ENCODE measurements at regions not wholly inside any gene's neighbourhood (a gene's known extent, or its start where the extent isn't known, plus 50 kb on each side); places are given as distances from the start of the nearest gene placed in this dataset.

DNA sequence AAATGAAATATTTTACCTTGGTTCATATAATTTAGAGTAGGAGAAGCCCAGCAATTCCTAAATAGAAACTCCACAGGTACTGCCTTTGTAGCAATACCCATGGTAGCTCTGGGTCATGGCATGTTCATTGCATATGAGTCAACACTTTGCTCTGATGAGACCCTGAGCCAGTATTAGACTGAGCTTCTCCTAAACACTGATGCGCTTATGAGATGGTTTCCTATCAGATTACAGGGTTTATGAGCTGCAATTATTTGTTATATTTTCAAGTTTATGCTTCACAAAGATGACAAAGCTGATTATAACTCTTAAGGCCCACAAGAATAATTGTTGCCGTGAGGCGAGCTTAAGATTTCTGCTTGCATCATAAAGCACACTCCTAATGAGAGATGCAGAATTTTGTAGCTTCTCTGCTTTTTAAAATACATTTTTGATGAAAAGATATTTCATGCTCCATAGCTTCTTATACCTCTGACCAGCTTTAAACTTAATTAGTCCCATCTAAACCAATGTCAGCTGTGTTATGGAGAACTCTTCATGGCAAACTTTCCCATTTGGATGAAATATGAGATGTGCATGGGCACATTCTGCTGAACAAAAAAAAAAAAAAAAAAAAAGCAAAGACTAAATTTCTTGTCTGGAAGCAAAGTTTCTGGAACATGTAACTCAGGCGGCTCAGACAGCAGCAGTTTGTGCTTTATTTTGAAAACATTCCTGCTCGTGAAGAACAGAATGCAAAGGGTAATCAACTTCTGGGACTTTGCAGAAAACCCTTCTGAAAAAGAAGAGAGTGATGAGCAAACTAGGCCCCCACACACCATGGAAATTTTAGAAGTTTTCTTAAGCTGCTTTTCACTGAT lies 162.6 kb downstream of the KCNE4 start:
- TF ChIP-seq, protein P1, sequence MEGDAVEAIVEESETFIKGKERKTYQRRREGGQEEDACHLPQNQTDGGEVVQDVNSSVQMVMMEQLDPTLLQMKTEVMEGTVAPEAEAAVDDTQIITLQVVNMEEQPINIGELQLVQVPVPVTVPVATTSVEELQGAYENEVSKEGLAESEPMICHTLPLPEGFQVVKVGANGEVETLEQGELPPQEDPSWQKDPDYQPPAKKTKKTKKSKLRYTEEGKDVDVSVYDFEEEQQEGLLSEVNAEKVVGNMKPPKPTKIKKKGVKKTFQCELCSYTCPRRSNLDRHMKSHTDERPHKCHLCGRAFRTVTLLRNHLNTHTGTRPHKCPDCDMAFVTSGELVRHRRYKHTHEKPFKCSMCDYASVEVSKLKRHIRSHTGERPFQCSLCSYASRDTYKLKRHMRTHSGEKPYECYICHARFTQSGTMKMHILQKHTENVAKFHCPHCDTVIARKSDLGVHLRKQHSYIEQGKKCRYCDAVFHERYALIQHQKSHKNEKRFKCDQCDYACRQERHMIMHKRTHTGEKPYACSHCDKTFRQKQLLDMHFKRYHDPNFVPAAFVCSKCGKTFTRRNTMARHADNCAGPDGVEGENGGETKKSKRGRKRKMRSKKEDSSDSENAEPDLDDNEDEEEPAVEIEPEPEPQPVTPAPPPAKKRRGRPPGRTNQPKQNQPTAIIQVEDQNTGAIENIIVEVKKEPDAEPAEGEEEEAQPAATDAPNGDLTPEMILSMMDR (IDR thresholded peaks at IDR 0.05), result no peak
- TF ChIP-seq POLR2A (IDR thresholded peaks at IDR 0.05), result no peak
